ENCODE measurements at regions not wholly inside any gene's neighbourhood (a gene's known extent, or its start where the extent isn't known, plus 50 kb on each side); places are given as distances from the start of the nearest gene placed in this dataset.

DNA sequence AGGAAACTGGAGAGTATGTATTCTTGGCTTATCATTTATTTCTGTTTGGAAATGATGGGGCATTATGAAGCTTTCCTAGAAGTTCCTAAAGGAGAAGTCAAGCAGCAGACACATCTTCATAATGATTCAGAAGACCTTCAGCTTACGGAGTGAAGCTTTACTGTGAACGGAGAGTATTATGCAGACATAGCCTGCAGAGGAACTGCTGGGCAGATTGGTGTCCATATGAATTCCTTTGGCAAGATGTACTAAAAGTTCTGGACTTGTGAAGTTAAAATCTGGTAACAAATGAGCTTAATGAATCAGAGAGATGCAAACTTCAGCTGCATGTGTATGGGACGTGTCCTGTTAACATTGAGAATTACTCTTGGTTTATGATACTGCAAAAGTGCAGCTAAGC, 60.1 kb downstream of the NABP1 start:
- H3K79me2 ChIP-seq, result no peaks in the 10 kb centered on the region
- H3K4me2 ChIP-seq, result no peak overlapping the region
- H3K27me3 ChIP-seq, result no peaks in the 10 kb centered on the region
- no peak overlapping the region for H2AFZ ChIP-seq
- WGBS (ENCODE audit: low lambda C conversion rate, missing lambda C conversion rate), result 86% methylated on average over 3 of the region's 3 CpGs
- TF ChIP-seq, protein P1, sequence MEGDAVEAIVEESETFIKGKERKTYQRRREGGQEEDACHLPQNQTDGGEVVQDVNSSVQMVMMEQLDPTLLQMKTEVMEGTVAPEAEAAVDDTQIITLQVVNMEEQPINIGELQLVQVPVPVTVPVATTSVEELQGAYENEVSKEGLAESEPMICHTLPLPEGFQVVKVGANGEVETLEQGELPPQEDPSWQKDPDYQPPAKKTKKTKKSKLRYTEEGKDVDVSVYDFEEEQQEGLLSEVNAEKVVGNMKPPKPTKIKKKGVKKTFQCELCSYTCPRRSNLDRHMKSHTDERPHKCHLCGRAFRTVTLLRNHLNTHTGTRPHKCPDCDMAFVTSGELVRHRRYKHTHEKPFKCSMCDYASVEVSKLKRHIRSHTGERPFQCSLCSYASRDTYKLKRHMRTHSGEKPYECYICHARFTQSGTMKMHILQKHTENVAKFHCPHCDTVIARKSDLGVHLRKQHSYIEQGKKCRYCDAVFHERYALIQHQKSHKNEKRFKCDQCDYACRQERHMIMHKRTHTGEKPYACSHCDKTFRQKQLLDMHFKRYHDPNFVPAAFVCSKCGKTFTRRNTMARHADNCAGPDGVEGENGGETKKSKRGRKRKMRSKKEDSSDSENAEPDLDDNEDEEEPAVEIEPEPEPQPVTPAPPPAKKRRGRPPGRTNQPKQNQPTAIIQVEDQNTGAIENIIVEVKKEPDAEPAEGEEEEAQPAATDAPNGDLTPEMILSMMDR (IDR thresholded peaks at IDR 0.05; ENCODE audit: poor library complexity), result no peak
- TF ChIP-seq EZH2 (IDR thresholded peaks at IDR 0.05; ENCODE audit: borderline replicate concordance), result no peak
- TF ChIP-seq EZH2phosphoT487 (IDR thresholded peaks at IDR 0.05; ENCODE audit: low read depth, severe bottlenecking, unreplicated experiment), result no peak
- no peaks in the 10 kb centered on the region for H3K9me2 ChIP-seq (replicated peaks; ENCODE audit: insufficient read depth)
- DNase-seq (ENCODE audit: low spot score), result no peak
- no peak overlapping the region for H3K27ac ChIP-seq
- no peaks in the 10 kb centered on the region for H3K36me3 ChIP-seq (replicated peaks; ENCODE audit: insufficient read depth, low read depth)
- H4K20me1 ChIP-seq (ENCODE audit: insufficient read depth, poor library complexity, severe bottlenecking), result no peaks in the 10 kb centered on the region
- no peaks in the 10 kb centered on the region for H3K9me3 ChIP-seq (ENCODE audit: low read depth)
- no peaks in the 10 kb centered on the region for H3K4me1 ChIP-seq (ENCODE audit: insufficient read depth)
- no peak overlapping the region for H3K4me3 ChIP-seq

DNA sequence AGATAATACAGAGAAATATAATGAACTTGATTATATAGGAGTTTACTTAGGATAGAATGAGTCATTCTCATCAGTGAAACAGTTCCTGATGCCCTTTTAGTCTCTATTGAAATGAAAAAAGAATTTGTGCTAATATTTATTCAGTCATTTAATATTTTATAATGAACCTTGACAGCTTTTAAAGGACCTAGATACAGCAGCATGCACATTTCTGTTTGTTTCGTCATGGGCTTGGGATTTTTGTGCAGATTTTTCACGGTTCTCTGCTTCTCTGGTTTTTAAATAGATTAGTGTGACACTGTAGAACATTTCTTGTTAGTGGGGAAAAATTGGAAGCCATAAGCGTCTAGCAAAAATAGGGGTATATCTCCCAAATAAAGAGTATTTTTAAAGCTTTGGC, 60.7 kb downstream of the NABP1 start:
- no peaks in the 10 kb centered on the region for H3K4me1 ChIP-seq (ENCODE audit: insufficient read depth)
- TF ChIP-seq EZH2phosphoT487 (IDR thresholded peaks at IDR 0.05; ENCODE audit: low read depth, severe bottlenecking, unreplicated experiment) (no peak), EZH2 (IDR thresholded peaks at IDR 0.05; ENCODE audit: borderline replicate concordance) (no peak)
- TF ChIP-seq, protein P1 (IDR thresholded peaks at IDR 0.05; ENCODE audit: poor library complexity), result no peak
- H3K79me2 ChIP-seq, result no peaks in the 10 kb centered on the region
- WGBS (ENCODE audit: low lambda C conversion rate, missing lambda C conversion rate), result 86% methylated on average over 3 of the region's 3 CpGs
- DNase-seq (ENCODE audit: low spot score), result no peak
- H3K4me2 ChIP-seq, result no peak overlapping the region
- no peak overlapping the region for H3K4me3 ChIP-seq
- H3K9me3 ChIP-seq (ENCODE audit: low read depth), result no peaks in the 10 kb centered on the region
- no peak overlapping the region for H2AFZ ChIP-seq
- H3K27me3 ChIP-seq, result no peaks in the 10 kb centered on the region
- H3K27ac ChIP-seq, result no peak overlapping the region
- H3K36me3 ChIP-seq (replicated peaks; ENCODE audit: insufficient read depth, low read depth), result no peaks in the 10 kb centered on the region
- no peaks in the 10 kb centered on the region for H4K20me1 ChIP-seq (ENCODE audit: insufficient read depth, poor library complexity, severe bottlenecking)
- H3K9me2 ChIP-seq (replicated peaks; ENCODE audit: insufficient read depth), result no peaks in the 10 kb centered on the region

DNA sequence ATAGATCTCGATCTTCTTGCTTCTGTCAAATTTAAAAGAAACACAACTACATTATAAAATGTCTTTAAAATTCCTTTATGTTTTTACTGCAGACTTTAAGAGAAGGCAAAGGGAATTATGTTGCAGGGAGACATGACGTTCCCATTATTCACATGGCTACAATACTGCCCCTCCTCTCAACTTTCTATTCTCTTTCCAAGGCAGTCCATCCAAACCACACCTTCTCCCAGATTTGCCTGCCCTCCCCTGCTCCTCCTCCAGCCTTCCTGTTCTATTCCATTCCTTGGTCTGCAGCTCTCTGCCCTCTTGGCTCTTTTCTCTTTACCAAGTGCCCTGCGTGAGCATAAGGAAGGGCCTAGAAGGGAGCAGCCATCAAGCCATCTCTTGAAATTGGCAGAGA, 61.3 kb downstream of the NABP1 start:
- H3K9me2 ChIP-seq (replicated peaks; ENCODE audit: insufficient read depth), result no peaks in the 10 kb centered on the region
- H3K79me2 ChIP-seq, result no peaks in the 10 kb centered on the region
- H3K4me2 ChIP-seq, result no peak overlapping the region
- H3K9me3 ChIP-seq (ENCODE audit: low read depth), result no peaks in the 10 kb centered on the region
- no peaks in the 10 kb centered on the region for H3K27me3 ChIP-seq
- H4K20me1 ChIP-seq (ENCODE audit: insufficient read depth, poor library complexity, severe bottlenecking), result no peaks in the 10 kb centered on the region
- H3K36me3 ChIP-seq (replicated peaks; ENCODE audit: insufficient read depth, low read depth), result no peaks in the 10 kb centered on the region
- H3K4me1 ChIP-seq (ENCODE audit: insufficient read depth), result no peaks in the 10 kb centered on the region
- H3K27ac ChIP-seq, result no peak overlapping the region
- no peak overlapping the region for H2AFZ ChIP-seq
- no peak for DNase-seq (ENCODE audit: low spot score)
- WGBS (ENCODE audit: low lambda C conversion rate, missing lambda C conversion rate), result 78% methylated on average over 3 of the region's 3 CpGs
- H3K4me3 ChIP-seq, result no peak overlapping the region
- TF ChIP-seq EZH2 (IDR thresholded peaks at IDR 0.05; ENCODE audit: borderline replicate concordance) (no peak), EZH2phosphoT487 (IDR thresholded peaks at IDR 0.05; ENCODE audit: low read depth, severe bottlenecking, unreplicated experiment) (no peak)
- TF ChIP-seq, protein P1 (IDR thresholded peaks at IDR 0.05; ENCODE audit: poor library complexity), result no peak

DNA sequence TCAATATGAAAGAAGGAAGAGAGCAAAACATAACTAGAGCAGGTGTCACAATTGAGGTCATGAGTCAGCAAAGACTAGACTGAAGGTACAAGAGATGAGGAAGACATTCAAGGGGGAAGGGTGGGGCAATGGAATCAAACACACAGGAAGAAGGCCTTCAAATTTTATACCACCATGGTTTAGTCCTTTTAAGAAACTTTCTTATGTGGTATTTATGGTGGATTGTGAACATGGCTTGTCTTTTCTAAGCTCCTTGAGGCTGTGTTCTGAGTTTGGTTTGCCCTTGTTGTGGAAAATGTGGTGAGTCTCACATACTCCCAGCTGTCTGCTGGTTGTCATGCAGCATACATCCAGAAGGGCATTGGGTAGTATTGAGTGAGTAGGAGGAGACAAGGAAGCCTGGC, 62.1 kb downstream of the NABP1 start:
- DNase-seq (ENCODE audit: low spot score), result no peak
- no peaks in the 10 kb centered on the region for H4K20me1 ChIP-seq (ENCODE audit: insufficient read depth, poor library complexity, severe bottlenecking)
- H2AFZ ChIP-seq, result no peak overlapping the region
- no peaks in the 10 kb centered on the region for H3K4me1 ChIP-seq (ENCODE audit: insufficient read depth)
- no peaks in the 10 kb centered on the region for H3K27me3 ChIP-seq
- H3K4me3 ChIP-seq, result no peak overlapping the region
- H3K79me2 ChIP-seq, result no peaks in the 10 kb centered on the region
- H3K9me3 ChIP-seq (ENCODE audit: low read depth), result no peaks in the 10 kb centered on the region
- H3K36me3 ChIP-seq (replicated peaks; ENCODE audit: insufficient read depth, low read depth), result no peaks in the 10 kb centered on the region
- no peak overlapping the region for H3K4me2 ChIP-seq
- no peaks in the 10 kb centered on the region for H3K9me2 ChIP-seq (replicated peaks; ENCODE audit: insufficient read depth)
- no peak overlapping the region for H3K27ac ChIP-seq
- TF ChIP-seq, protein P1 (IDR thresholded peaks at IDR 0.05; ENCODE audit: poor library complexity), result no peak
